Activated CD4-positive, alpha-beta memory T cell treated with anti-CD3 and anti-CD28 coated beads, Interleukin-2, amount 10 ng/mL, durations not matched to agents 7 days and 5 days (primary cell): ENCODE measurements at regions not wholly inside any gene's neighbourhood (a gene's known extent, or its start where the extent isn't known, plus 50 kb on each side); places are given as distances from the start of the nearest gene placed in this dataset.

Experiments used
- CTCF ChIA-PET: fragments of 350-600 bp; sonication (Branson Sonifier 250); formaldehyde crosslinking; loops from one replicate; lab custom pipeline; 2021; ENCODE audit warnings: antibody characterized with exemption, inconsistent platforms; lab: Charles Lee
- POLR2A ChIA-PET: fragments of 350-600 bp; sonication (Branson Sonifier 250); formaldehyde crosslinking; loops from one replicate; lab custom pipeline; 2021; ENCODE audit warnings: antibody characterized with exemption; lab: Charles Lee
- DNase-seq: peaks from one replicate; pipeline ENCODE4 v3.0.0-alpha.2; 2020
- H3K27ac Mint-ChIP-seq: one replicate; pipeline ENCODE4 v1.8.0; 2021; ENCODE audit warnings: mild to moderate bottlenecking, mixed read lengths
- H3K27me3 Mint-ChIP-seq: one replicate; pipeline ENCODE4 v1.8.0; 2021; ENCODE audit warnings: mixed read lengths
- H3K36me3 Mint-ChIP-seq: one replicate; pipeline ENCODE4 v1.8.0; 2021; ENCODE audit warnings: low read depth, mixed read lengths
- H3K4me1 Mint-ChIP-seq: one replicate; pipeline ENCODE4 v1.8.0; 2021; ENCODE audit warnings: mixed read lengths
- H3K4me3 Mint-ChIP-seq: one replicate; pipeline ENCODE4 v1.8.0; 2021; ENCODE audit warnings: mild to moderate bottlenecking, mixed read lengths
- H3K9me3 Mint-ChIP-seq: one replicate; pipeline ENCODE4 v1.8.0; 2021; ENCODE audit warnings: mixed read lengths

DNA sequence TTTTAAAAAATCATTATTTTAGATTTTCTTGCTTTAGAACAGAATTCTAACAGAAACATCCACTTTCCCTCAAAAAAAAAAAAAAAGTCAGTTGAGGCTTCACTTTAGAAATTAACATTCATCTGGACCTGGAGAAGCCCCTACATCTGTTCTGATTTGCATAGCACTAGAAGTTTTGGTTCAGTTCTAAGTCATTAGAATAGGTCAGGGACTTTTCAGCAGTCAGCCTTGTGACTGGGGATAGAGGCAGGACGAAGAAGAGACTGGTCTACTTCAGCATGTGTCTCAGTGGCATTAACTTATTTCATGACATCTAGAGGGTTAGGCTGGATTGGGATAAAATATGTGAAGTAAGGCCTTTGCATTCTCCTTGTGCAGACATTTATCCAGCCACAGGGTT, 215.8 kb upstream of the DAB2 start:
- no peak overlapping the region for H3K4me3 Mint-ChIP-seq
- POLR2A ChIA-PET, result no interaction called here
- DNase-seq, result no peak
- no peak overlapping the region for H3K27ac Mint-ChIP-seq
- no peaks in the 10 kb centered on the region for H3K9me3 Mint-ChIP-seq
- H3K36me3 Mint-ChIP-seq, result no peaks in the 10 kb centered on the region
- CTCF ChIA-PET, result no interaction called here
- H3K4me1 Mint-ChIP-seq, result no peaks in the 10 kb centered on the region
- peaks cover 2% of the 10 kb centered on the region for H3K27me3 Mint-ChIP-seq

- Mint-ChIP-seq H3K9me3 (no peaks in the 10 kb centered on the region), H3K36me3 (no peaks in the 10 kb centered on the region), H3K27me3 (peaks cover 2% of the 10 kb centered on the region), H3K4me3 (no peak overlapping the region), H3K27ac (no peak overlapping the region), H3K4me1 (no peaks in the 10 kb centered on the region)
- ChIA-PET POLR2A (no interaction called here), CTCF (no interaction called here)
- DNase-seq, result no peak
These were observed 214.9 kb upstream of the DAB2 start for GRCh38 chr5:39639618-39640089.

- Mint-ChIP-seq H3K27me3 (peaks cover 2% of the 10 kb centered on the region), H3K27ac (no peak overlapping the region), H3K4me3 (no peak overlapping the region), H3K36me3 (no peaks in the 10 kb centered on the region), H3K9me3 (no peaks in the 10 kb centered on the region), H3K4me1 (no peaks in the 10 kb centered on the region)
- DNase-seq, result no peak
- POLR2A ChIA-PET, result no interaction called here
- CTCF ChIA-PET, result no interaction called here
These were observed 214.0 kb upstream of the DAB2 start for GRCh38 chr5:39638813-39639212.

GRCh38 chr5:39633057-39633456, 208.3 kb upstream of the DAB2 start:
- Mint-ChIP-seq H3K9me3 (no peaks in the 10 kb centered on the region), H3K27ac (no peak overlapping the region), H3K27me3 (peaks cover 14% of the 10 kb centered on the region), H3K4me1 (no peaks in the 10 kb centered on the region), H3K36me3 (no peaks in the 10 kb centered on the region), H3K4me3 (no peak overlapping the region)
- ChIA-PET CTCF (no interaction called here), POLR2A (no interaction called here)
- no peak for DNase-seq

DNA sequence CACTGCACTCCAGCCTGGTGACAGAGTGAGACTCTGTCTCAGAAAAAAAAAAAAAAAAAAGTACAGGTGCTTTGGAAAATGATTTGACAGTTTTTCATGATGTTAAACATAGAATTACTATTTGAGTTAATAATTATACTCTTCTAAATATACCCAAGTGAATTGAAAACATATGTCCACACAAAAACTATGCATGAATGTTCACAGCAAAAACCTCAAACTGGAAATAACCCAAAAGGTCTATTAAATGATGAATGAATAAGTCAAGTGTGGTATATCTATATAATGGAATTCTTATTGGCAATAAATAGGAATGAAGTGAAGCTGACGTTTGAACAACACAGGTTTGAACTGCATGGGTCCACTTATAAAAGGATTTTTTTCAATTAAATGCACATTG, 207.2 kb upstream of the DAB2 start:
- DNase-seq, result no peak
- no peaks in the 10 kb centered on the region for H3K36me3 Mint-ChIP-seq
- ChIA-PET CTCF (no interaction called here), POLR2A (no interaction called here)
- no peaks in the 10 kb centered on the region for H3K9me3 Mint-ChIP-seq
- H3K4me3 Mint-ChIP-seq, result no peak overlapping the region
- no peak overlapping the region for H3K27ac Mint-ChIP-seq
- peaks cover 13% of the 10 kb centered on the region for H3K27me3 Mint-ChIP-seq
- H3K4me1 Mint-ChIP-seq, result no peaks in the 10 kb centered on the region

DNA sequence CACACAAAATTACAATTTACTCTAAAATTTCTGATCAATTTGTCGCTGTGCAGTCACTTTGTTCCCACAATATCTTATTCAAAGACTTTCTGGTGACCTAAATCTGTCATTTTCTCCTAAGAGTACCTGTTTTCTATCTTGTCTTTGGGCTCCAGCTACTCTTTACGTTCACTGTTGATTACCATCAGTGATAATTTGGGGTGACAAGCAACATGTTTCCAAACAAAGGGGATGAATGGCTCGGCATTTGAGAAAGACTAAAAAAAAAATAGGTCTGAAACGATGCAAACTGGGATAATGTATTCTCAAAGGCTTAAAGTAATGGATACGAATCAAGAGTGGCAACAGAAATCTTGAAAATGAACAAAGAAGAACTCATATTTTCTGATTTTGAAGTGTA, 205.2 kb upstream of the DAB2 start:
- POLR2A ChIA-PET, result no interaction called here
- DNase-seq, result no peak
- H3K9me3 Mint-ChIP-seq, result no peaks in the 10 kb centered on the region
- CTCF ChIA-PET, result no interaction called here
- H3K27me3 Mint-ChIP-seq, result peaks cover 12% of the 10 kb centered on the region
- H3K4me1 Mint-ChIP-seq, result no peaks in the 10 kb centered on the region
- H3K4me3 Mint-ChIP-seq, result no peak overlapping the region
- H3K27ac Mint-ChIP-seq, result no peak overlapping the region
- no peaks in the 10 kb centered on the region for H3K36me3 Mint-ChIP-seq

DNA sequence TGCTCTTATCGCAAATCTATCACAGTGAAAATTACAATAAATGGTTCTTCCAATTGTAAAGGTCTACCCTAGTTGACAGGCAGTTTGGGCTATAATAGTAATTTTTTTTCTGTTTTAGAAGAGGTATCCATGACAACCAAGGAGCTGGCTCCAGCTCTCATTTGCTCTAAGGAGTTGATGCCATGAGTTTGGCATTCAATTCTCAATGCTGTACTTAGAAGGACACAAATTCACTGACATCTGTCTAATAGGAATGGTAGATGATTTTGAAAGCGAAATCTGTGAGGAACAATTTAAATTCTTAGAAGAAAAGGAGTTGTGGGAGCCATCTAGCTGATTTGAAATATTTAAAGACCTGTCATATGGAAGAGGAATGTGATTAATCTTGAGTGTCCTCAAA, 203.6 kb upstream of the DAB2 start:
- DNase-seq, result no peak
- POLR2A ChIA-PET, result no interaction called here
- no peaks in the 10 kb centered on the region for H3K9me3 Mint-ChIP-seq
- no peak overlapping the region for H3K27ac Mint-ChIP-seq
- peaks cover 15% of the 10 kb centered on the region for H3K27me3 Mint-ChIP-seq
- no peaks in the 10 kb centered on the region for H3K36me3 Mint-ChIP-seq
- H3K4me1 Mint-ChIP-seq, result no peaks in the 10 kb centered on the region
- CTCF ChIA-PET, result no interaction called here
- H3K4me3 Mint-ChIP-seq, result no peak overlapping the region

GRCh38 chr5:39624890-39625289, 200.1 kb upstream of the DAB2 start:
- Mint-ChIP-seq H3K4me1 (no peaks in the 10 kb centered on the region), H3K4me3 (no peak overlapping the region), H3K27me3 (peaks cover 9% of the 10 kb centered on the region), H3K36me3 (no peaks in the 10 kb centered on the region), H3K27ac (no peak overlapping the region), H3K9me3 (no peaks in the 10 kb centered on the region)
- ChIA-PET POLR2A (no interaction called here), CTCF (no interaction called here)
- DNase-seq, result no peak

- Mint-ChIP-seq H3K4me3 (no peak overlapping the region), H3K27ac (no peak overlapping the region), H3K4me1 (no peaks in the 10 kb centered on the region), H3K36me3 (no peaks in the 10 kb centered on the region), H3K9me3 (no peaks in the 10 kb centered on the region), H3K27me3 (peaks cover 4% of the 10 kb centered on the region)
- ChIA-PET POLR2A (no interaction called here), CTCF (no interaction called here)
- no peak for DNase-seq
These were observed 199.6 kb upstream of the DAB2 start for GRCh38 chr5:39624268-39624886.

- Mint-ChIP-seq H3K27me3 (peaks cover 3% of the 10 kb centered on the region), H3K27ac (no peak overlapping the region), H3K36me3 (no peaks in the 10 kb centered on the region), H3K9me3 (no peaks in the 10 kb centered on the region), H3K4me3 (no peak overlapping the region), H3K4me1 (no peaks in the 10 kb centered on the region)
- ChIA-PET CTCF (no interaction called here), POLR2A (no interaction called here)
- no peak for DNase-seq
These were observed 198.6 kb upstream of the DAB2 start for GRCh38 chr5:39623291-39623865.

GRCh38 chr5:39622281-39622680, 197.5 kb upstream of the DAB2 start:
- H3K27me3 Mint-ChIP-seq, result peaks cover 3% of the 10 kb centered on the region
- H3K27ac Mint-ChIP-seq, result no peak overlapping the region
- H3K4me1 Mint-ChIP-seq, result no peaks in the 10 kb centered on the region
- POLR2A ChIA-PET, result no interaction called here
- no peak overlapping the region for H3K4me3 Mint-ChIP-seq
- H3K36me3 Mint-ChIP-seq, result no peaks in the 10 kb centered on the region
- DNase-seq, result no peak
- CTCF ChIA-PET, result no interaction called here
- H3K9me3 Mint-ChIP-seq, result no peaks in the 10 kb centered on the region

DNA sequence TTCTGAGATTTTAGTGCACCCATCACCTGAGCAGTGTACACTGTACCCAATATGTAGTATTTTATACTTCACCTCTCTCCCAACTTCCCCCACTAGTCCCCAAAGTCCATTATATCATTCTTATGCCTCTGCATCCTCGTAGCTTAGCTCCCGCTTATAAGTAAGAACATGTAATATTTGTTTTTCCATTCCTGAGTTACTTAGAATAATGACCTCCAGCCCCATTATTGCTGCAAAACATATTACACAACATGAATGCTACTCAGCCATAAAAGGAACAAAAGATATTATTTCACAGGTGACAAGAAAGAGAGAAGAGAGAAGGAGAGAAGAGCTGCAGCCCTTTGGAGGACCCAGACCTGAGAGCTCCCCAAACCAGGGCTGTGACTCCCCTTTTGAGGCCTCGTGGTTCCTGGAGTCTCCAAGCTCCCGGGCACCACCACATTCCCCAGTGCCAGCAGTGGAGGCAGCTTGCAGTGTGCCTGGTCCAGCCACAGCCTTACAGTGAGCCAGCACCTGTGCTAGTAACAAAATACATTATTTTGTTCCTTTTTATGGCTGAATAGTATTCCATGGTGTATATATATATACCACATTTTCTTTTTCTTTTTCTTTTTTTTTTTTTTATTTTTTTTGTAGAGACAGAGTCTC, 194.5 kb upstream of the DAB2 start:
- H3K27me3 Mint-ChIP-seq, result peaks cover 1% of the 10 kb centered on the region
- no peaks in the 10 kb centered on the region for H3K4me1 Mint-ChIP-seq
- CTCF ChIA-PET, result no interaction called here
- no peak overlapping the region for H3K4me3 Mint-ChIP-seq
- DNase-seq, result no peak
- no peaks in the 10 kb centered on the region for H3K36me3 Mint-ChIP-seq
- no peaks in the 10 kb centered on the region for H3K9me3 Mint-ChIP-seq
- no peak overlapping the region for H3K27ac Mint-ChIP-seq
- POLR2A ChIA-PET, result no interaction called here

DNA sequence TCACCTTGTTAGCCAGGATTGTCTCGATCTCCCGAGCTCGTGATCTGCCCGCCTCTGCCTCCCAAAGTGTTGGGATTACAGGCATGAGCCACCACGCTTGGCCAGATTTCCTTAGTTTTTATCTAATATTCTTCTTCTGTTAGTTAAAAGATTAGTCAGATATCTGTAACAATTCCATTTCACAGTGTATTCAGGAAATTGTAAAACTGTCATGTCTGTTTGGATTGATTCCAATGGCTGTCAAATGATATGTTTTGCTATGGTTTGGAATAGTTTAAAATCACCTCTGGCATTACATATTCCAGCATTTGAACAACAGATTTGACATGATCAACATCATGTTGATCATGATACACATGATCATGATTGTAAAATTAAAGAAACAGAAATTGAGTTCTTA, 193.6 kb upstream of the DAB2 start:
- ChIA-PET CTCF (no interaction called here), POLR2A (no interaction called here)
- Mint-ChIP-seq H3K27ac (no peak overlapping the region), H3K36me3 (no peaks in the 10 kb centered on the region), H3K9me3 (no peaks in the 10 kb centered on the region), H3K4me1 (no peaks in the 10 kb centered on the region), H3K4me3 (no peak overlapping the region), H3K27me3 (no peaks in the 10 kb centered on the region)
- no peak for DNase-seq

GRCh38 chr5:39616131-39616530, 191.4 kb upstream of the DAB2 start:
- Mint-ChIP-seq H3K36me3 (no peaks in the 10 kb centered on the region), H3K9me3 (no peaks in the 10 kb centered on the region), H3K27me3 (no peaks in the 10 kb centered on the region)

More at GRCh38 chr5:39616131-39616530, 191.4 kb upstream of the DAB2 start:
- POLR2A ChIA-PET, result no interaction called here
- CTCF ChIA-PET, result no interaction called here
- DNase-seq, result no peak
- Mint-ChIP-seq H3K4me1 (no peaks in the 10 kb centered on the region), H3K4me3 (no peak overlapping the region), H3K27ac (no peak overlapping the region)
